H1 (cell line): ENCODE measurements at regions not wholly inside any gene's neighbourhood (a gene's known extent, or its start where the extent isn't known, plus 50 kb on each side); places are given as distances from the start of the nearest gene placed in this dataset.

Experiments used
- ASH2L ChIP-seq: fragments of 200-600, 300-600 bp; sonication (generic); IDR thresholded peaks from one replicate; pipeline ENCODE4 v1.7.1; 2017; ENCODE audit warnings: low read length
- CBX5 ChIP-seq: fragments of 300-800, 300-1000 bp; sonication (generic); IDR thresholded peaks from 2 replicates; pipeline ENCODE4 v1.7.1; 2016; ENCODE audit warnings: antibody characterized with exemption, low read length, low read depth
- EZH2 ChIP-seq: fragments of 200-600 bp; sonication (generic); IDR thresholded peaks from 2 replicates; pipeline ENCODE4 v1.7.1; 2012; ENCODE audit warnings: low read depth, mild to moderate bottlenecking, moderate library complexity, low read length, inconsistent platforms; ENCODE audit not compliant: severe bottlenecking
- POLR2AphosphoS5 ChIP-seq: IDR thresholded peaks from 2 replicates; pipeline ENCODE4 v1.6.1; 2011; ENCODE audit warnings: low read depth, low read length
- RNF2 ChIP-seq: fragments of 200-900, 300-1000 bp; sonication (generic); IDR thresholded peaks from 2 replicates; pipeline ENCODE4 v1.7.1; 2016; ENCODE audit warnings: borderline replicate concordance, low read depth, mild to moderate bottlenecking, antibody characterized with exemption, low read length; ENCODE audit not compliant: poor library complexity, severe bottlenecking; ENCODE audit errors: missing control alignments
- USF2 ChIP-seq: IDR thresholded peaks from 2 replicates; pipeline ENCODE4 v1.6.1; 2011; ENCODE audit warnings: low read length, improper control_type of control experiment
- YY1 ChIP-seq: IDR thresholded peaks from 2 replicates; pipeline ENCODE4 v1.6.1; 2011; ENCODE audit warnings: low read depth, mild to moderate bottlenecking, low read length
- TF ChIP-seq, protein P1 (sequence below): IDR thresholded peaks from 2 replicates; pipeline ENCODE4 v1.6.1; 2012; ENCODE audit warnings: inconsistent platforms

GRCh38 chrX:22373766-22374165 lies 101.1 kb downstream of the CBLL2 start (continued):
- TF ChIP-seq, protein P1, sequence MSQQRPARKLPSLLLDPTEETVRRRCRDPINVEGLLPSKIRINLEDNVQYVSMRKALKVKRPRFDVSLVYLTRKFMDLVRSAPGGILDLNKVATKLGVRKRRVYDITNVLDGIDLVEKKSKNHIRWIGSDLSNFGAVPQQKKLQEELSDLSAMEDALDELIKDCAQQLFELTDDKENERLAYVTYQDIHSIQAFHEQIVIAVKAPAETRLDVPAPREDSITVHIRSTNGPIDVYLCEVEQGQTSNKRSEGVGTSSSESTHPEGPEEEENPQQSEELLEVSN = no peak
- TF ChIP-seq ASH2L (no peak), RNF2 (no peak), YY1 (no peak), USF2 (no peak), EZH2 (no peak), POLR2AphosphoS5 (no peak), CBX5 (no peak)
